ENCODE measurements at regions not wholly inside any gene's neighbourhood (a gene's known extent, or its start where the extent isn't known, plus 50 kb on each side); places are given as distances from the start of the nearest gene placed in this dataset.

DNA sequence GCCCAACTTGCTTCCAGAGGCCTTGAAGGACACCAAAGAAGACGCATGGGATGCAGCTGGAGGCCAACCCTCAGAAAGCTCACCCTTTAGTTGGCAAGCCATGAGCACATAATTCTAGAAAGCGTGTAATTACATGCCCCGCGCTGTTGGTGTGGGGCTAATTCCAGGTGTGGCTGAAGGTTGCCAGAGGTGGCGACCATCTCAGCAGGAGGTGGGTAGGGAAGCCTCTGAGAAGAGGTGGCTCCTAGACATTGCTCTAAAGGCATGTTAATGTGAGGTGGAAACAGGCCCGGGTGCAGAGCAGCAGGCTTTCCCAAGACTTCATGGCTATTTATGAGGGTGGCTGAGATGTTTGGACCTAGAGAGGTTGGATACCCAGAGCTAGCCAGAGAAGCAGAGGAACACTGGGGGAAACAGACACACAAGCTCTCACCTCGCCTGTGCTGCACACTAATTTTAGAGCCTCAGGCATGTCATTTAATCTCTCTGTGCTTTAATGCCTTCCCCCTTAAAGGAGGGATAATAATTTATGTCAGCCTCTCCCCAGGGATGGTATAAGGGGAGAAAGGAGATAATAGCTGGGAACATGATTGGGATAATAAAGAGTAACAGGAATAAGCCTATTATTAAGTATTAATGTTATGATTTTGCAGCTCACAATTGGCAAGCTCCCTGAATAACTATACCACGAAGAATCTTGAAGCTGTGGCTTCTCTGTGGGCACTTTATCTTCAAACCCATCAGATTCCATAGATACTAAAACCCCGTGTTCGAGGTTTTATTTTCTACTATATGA is 60.0 kb upstream of the HELT start:
- TF ChIP-seq CTCF (IDR thresholded peaks at IDR 0.05) (no peak), POLR2A (IDR thresholded peaks at IDR 0.05) (no peak), EP300 (IDR thresholded peaks at IDR 0.05) (no peak)

Measured in ovary (tissue), 3 donors.